SK-N-SH (cell line): ENCODE measurements at regions not wholly inside any gene's neighbourhood (a gene's known extent, or its start where the extent isn't known, plus 50 kb on each side); places are given as distances from the start of the nearest gene placed in this dataset.

Experiments used
- CTCF ChIA-PET: fragments of 300-600, 350-600 bp; formaldehyde crosslinking; extraction: SDS; loops from one replicate; lab custom pipeline; 2021; lab: Yijun Ruan, JAX
- POLR2A ChIA-PET: fragments of 350-600 bp; sonication (Branson Sonifier 250); formaldehyde crosslinking; extraction: SDS; loops from one replicate; lab custom pipeline; 2020; ENCODE audit warnings: antibody characterized with exemption, inconsistent platforms; lab: Yijun Ruan, JAX
- DNase-seq: peaks from one replicate; pipeline ENCODE4 v3.0.0; 2012
- H2AFZ ChIP-seq: fragments of 200-600 bp; sonication (generic); 2 replicates; pipeline ENCODE4 v1.8.1; 2016; ENCODE audit warnings: antibody characterized with exemption, mild to moderate bottlenecking, low read depth
- H3F3A ChIP-seq: fragments of 200-600 bp; sonication (generic); replicated peaks from 2 replicates; pipeline ENCODE3; 2016; ENCODE audit warnings: antibody characterized with exemption, mild to moderate bottlenecking; ENCODE audit not compliant: insufficient read depth
- H3K27ac ChIP-seq, 2 experiments: fragments of 200-500 bp in 1 of 2; fragments of 200-600 bp in 1 of 2; sonication (Bioruptor generic) in 1 of 2; sonication (generic), shearing (Covaris generic) in 1 of 2; 2 replicates each; pipeline versions ENCODE4 v1.5.1 to v1.6.1; 2014 to 2016; ENCODE audit warnings: low read depth in 2 of 2, inconsistent platforms in 1 of 2, low read length in 1 of 2, mild to moderate bottlenecking in 1 of 2, mixed read lengths in 1 of 2
- H3K27me3 ChIP-seq: fragments of 200-600 bp; sonication (generic), shearing (Covaris generic); 2 replicates; pipeline ENCODE4 v1.6.1; 2016; ENCODE audit warnings: mixed run types; ENCODE audit not compliant: insufficient read depth
- H3K36me3 ChIP-seq, 2 experiments: fragments of 200-500 bp in 1 of 2; fragments of 200-600 bp in 1 of 2; sonication (Bioruptor generic) in 1 of 2; sonication (generic) in 1 of 2; replicated peaks in 1 of 2; 2 replicates each; pipeline versions ENCODE3 to v1.5.1; 2014 to 2016; ENCODE audit warnings: low read length in 1 of 2, mild to moderate bottlenecking in 1 of 2; ENCODE audit not compliant: insufficient read depth in 2 of 2, control insufficient read depth in 1 of 2
- H3K4me1 ChIP-seq, 2 experiments: fragments of 200-500 bp in 1 of 2; fragments of 200-600 bp in 1 of 2; sonication (Bioruptor generic) in 1 of 2; sonication (generic), shearing (Covaris generic) in 1 of 2; 2 replicates each; pipeline versions ENCODE4 v1.5.1 to v1.6.1; 2014 to 2016; ENCODE audit warnings: low read depth in 1 of 2, low read length in 1 of 2, mixed run types in 1 of 2; ENCODE audit not compliant: insufficient read depth in 2 of 2, control insufficient read depth in 1 of 2
- H3K4me2 ChIP-seq: fragments of 200-600 bp; sonication (generic), shearing (Covaris generic); 2 replicates; pipeline ENCODE4 v1.6.1; 2017; ENCODE audit warnings: mixed run types
- H3K4me3 ChIP-seq, 2 experiments: fragments of 200-500 bp in 1 of 2; fragments of 200-600 bp in 1 of 2; sonication (Bioruptor generic) in 1 of 2; sonication (generic), shearing (Covaris generic) in 1 of 2; 2 replicates each; pipeline versions ENCODE4 v1.5.1 to v1.8.1; 2014 to 2016; ENCODE audit warnings: low read depth in 2 of 2, inconsistent platforms in 1 of 2, low read length in 1 of 2, mild to moderate bottlenecking in 1 of 2, mixed read lengths in 1 of 2, moderate library complexity in 1 of 2
- H3K79me2 ChIP-seq: fragments of 200-600 bp; sonication (generic); 2 replicates; pipeline ENCODE4 v1.8.1; 2017; ENCODE audit warnings: mild to moderate bottlenecking; ENCODE audit not compliant: insufficient read depth
- H3K9ac ChIP-seq: fragments of 200-600 bp; sonication (generic); 2 replicates; pipeline ENCODE4 v1.6.1; 2017; ENCODE audit warnings: mixed run types
- H3K9me2 ChIP-seq: fragments of 200-600 bp; sonication (generic); 2 replicates; pipeline ENCODE4 v1.6.1; 2017; ENCODE audit warnings: mixed run types
- H3K9me3 ChIP-seq: fragments of 200-600 bp; sonication (generic); 2 replicates; pipeline ENCODE4 v1.6.1; 2017; ENCODE audit warnings: mixed run types, mild to moderate bottlenecking, moderate library complexity
- H4K20me1 ChIP-seq: fragments of 200-600 bp; sonication (generic); 2 replicates; pipeline ENCODE4 v1.6.1; 2017; ENCODE audit warnings: mild to moderate bottlenecking, mixed run types; ENCODE audit not compliant: insufficient read depth
- ELF1 ChIP-seq: IDR thresholded peaks from 2 replicates; pipeline ENCODE4 v1.4.0; 2012
- EP300 ChIP-seq, 2 experiments: IDR thresholded peaks; 2 replicates each; pipeline versions ENCODE4 v1.4.0 to v1.6.1; 2012; ENCODE audit warnings: borderline replicate concordance in 1 of 2, low read depth in 1 of 2, low read length in 1 of 2
- EZH2phosphoT487 ChIP-seq: fragments of 200-600 bp; sonication (generic); IDR thresholded peaks from 2 replicates; pipeline ENCODE4 v1.6.1; 2017; ENCODE audit warnings: low read depth, mixed run types, mild to moderate bottlenecking, antibody characterized with exemption, moderate library complexity, borderline replicate concordance
- FOXJ3 ChIP-seq: sonication (generic); formaldehyde crosslinking; IDR thresholded peaks from 2 replicates; pipeline ENCODE4 v1.5.1; 2020; ENCODE audit warnings: mild to moderate bottlenecking, missing genetic modification reagents
- GABPA ChIP-seq: IDR thresholded peaks from 2 replicates; pipeline ENCODE4 v1.4.0; 2012; ENCODE audit warnings: low read depth, mild to moderate bottlenecking
- GATA2 ChIP-seq: sonication (generic); formaldehyde crosslinking; IDR thresholded peaks from 2 replicates; pipeline ENCODE4 v1.5.0; 2020; ENCODE audit warnings: mild to moderate bottlenecking, missing genetic modification reagents
- PBX3 ChIP-seq: IDR thresholded peaks from 2 replicates; pipeline ENCODE4; 2012
- RAD21 ChIP-seq: IDR thresholded peaks from 2 replicates; pipeline ENCODE4 v1.6.1; 2012; ENCODE audit warnings: mild to moderate bottlenecking, low read length
- RXRA ChIP-seq: IDR thresholded peaks from 2 replicates; pipeline ENCODE4 v1.4.0; 2012; ENCODE audit warnings: low read depth, mild to moderate bottlenecking, borderline replicate concordance
- SMC3 ChIP-seq: IDR thresholded peaks from 2 replicates; pipeline ENCODE4 v1.6.1; 2012; ENCODE audit warnings: low read depth, low read length, improper control_type of control experiment
- TCF12 ChIP-seq: IDR thresholded peaks from 2 replicates; pipeline ENCODE4 v1.4.0; 2012
- TEAD4 ChIP-seq: IDR thresholded peaks from 2 replicates; pipeline ENCODE4 v1.4.0; 2012; ENCODE audit warnings: mild to moderate bottlenecking, borderline replicate concordance; ENCODE audit not compliant: insufficient read depth
- USF2 ChIP-seq: fragments of 150-350 bp; IDR thresholded peaks from 2 replicates; pipeline ENCODE4 v1.6.1; 2017; ENCODE audit warnings: antibody characterized with exemption, low read length, low read depth, borderline replicate concordance
- YY1 ChIP-seq: IDR thresholded peaks from 2 replicates; pipeline ENCODE4 v1.4.0; 2012; ENCODE audit warnings: low read depth, mild to moderate bottlenecking
- whole genome bisulfite sequencing: methylation state at CpG from one replicate; pipeline ENCODE4 v1.1.6; 2017; ENCODE audit warnings: low lambda C conversion rate; 5-methylcytosine and 5-hydroxymethylcytosine counted together
- TF ChIP-seq, protein P1 (sequence below): fragments of 200-600 bp; sonication (generic); IDR thresholded peaks from 2 replicates; pipeline ENCODE4 v1.6.1; 2017; ENCODE audit warnings: antibody characterized with exemption, mild to moderate bottlenecking, moderate library complexity

DNA sequence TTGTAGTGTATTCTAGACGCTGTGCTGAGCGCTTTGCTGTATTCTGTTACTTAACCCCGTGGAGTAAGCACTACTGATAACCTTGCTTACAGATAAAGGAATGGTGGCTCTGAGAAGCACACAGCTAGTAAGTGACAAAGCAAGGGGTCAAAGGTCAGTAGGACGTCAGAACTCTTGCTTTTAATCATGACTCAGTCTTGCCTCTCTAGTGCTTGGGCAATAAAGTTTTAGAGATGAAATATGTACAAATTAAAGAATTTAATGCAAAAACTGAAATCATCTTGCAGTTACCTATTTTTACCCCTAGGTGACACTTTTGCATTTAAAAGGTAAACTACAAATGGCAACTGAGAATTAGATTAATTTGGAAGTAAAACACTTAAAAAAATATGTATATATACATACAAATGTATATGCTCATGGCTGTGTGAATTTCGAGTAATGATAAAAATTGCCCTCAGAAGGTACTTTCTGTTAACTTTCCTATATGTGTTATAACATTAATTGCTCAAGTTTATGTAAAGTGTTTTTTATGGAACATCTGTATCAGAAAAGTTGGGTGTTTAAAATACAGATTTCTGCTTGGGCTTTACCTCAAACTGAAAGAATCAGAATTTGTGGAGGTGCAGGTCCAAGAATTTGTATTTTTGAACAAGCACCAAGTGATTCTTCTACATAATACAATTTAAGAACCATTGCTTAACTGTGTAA is 175.1 kb upstream of the DAB2 start:
- no peak overlapping the region for H3K9ac ChIP-seq
- no peaks in the 10 kb centered on the region for H3K36me3 ChIP-seq
- no peak overlapping the region for H3K4me3 ChIP-seq
- H2AFZ ChIP-seq: no peak overlapping the region
- H3F3A ChIP-seq: no peaks in the 10 kb centered on the region
- ChIA-PET CTCF (interaction anchor here (0.9 to 1.2 kb wide), 3 partner anchors 11 to 69 kb away, joined by 3 to 4 read pairs (median 4); no protein-coding TSS in a partner anchor), POLR2A (no interaction called here)
- H3K27ac ChIP-seq: no peak overlapping the region
- no peaks in the 10 kb centered on the region for H3K79me2 ChIP-seq
- no peaks in the 10 kb centered on the region for H3K9me3 ChIP-seq
- DNase-seq: no peak
- H3K4me2 ChIP-seq: no peak overlapping the region
- no peaks in the 10 kb centered on the region for H3K4me1 ChIP-seq
- no peaks in the 10 kb centered on the region for H4K20me1 ChIP-seq
- peaks cover 5% of the 10 kb centered on the region for H3K27me3 ChIP-seq
- 4% methylated on average over 5 of the region's 5 CpGs for WGBS
- no peaks in the 10 kb centered on the region for H3K9me2 ChIP-seq
- TF ChIP-seq RAD21 (peak; percentile 40), EP300 (IDR thresholded peaks at IDR 0.05; ENCODE audit: borderline replicate concordance in 1 of 2, low read depth in 1 of 2, low read length in 1 of 2) (no peak)
- TF ChIP-seq, protein P1, sequence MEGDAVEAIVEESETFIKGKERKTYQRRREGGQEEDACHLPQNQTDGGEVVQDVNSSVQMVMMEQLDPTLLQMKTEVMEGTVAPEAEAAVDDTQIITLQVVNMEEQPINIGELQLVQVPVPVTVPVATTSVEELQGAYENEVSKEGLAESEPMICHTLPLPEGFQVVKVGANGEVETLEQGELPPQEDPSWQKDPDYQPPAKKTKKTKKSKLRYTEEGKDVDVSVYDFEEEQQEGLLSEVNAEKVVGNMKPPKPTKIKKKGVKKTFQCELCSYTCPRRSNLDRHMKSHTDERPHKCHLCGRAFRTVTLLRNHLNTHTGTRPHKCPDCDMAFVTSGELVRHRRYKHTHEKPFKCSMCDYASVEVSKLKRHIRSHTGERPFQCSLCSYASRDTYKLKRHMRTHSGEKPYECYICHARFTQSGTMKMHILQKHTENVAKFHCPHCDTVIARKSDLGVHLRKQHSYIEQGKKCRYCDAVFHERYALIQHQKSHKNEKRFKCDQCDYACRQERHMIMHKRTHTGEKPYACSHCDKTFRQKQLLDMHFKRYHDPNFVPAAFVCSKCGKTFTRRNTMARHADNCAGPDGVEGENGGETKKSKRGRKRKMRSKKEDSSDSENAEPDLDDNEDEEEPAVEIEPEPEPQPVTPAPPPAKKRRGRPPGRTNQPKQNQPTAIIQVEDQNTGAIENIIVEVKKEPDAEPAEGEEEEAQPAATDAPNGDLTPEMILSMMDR: peak; percentile 68

DNA sequence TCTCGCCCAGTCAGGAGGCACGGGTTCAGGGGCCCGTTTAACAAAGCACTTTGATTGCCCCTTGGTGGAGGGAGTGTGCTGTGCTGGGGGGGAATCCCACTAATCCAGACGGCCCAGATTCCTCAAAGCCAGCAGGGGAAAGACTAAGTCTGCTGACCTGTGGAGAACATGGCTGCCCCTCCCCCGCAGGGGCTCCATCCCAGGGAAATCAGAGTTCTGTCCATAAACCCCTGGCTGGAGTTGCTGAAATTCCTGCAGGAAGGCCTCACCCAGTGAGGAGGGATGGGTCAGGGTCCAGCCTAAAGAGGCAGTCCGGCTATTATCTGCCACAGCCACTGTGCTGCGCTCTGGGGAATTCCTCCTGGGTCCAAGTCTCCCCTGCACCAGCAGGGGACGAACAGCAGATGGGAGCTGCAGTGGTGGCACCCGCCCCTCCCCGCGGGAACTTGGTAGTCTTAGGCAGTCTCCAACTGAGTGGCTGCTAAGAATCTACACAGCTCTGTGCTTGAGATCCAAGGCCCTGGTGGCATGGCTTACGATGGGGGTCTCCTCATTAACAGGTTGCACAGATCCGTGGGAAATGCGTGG is 174.0 kb upstream of the DAB2 start:
- H3K79me2 ChIP-seq: no peaks in the 10 kb centered on the region
- TF ChIP-seq ELF1 (no peak), GABPA (no peak), GATA2 (CRISPR knock-in tag) (no peak), PBX3 (no peak), FOXJ3 (CRISPR knock-in tag) (no peak), USF2 (no peak), EZH2phosphoT487 (no peak), TEAD4 (no peak), YY1 (no peak), TCF12 (no peak), SMC3 (no peak), RXRA (no peak)
- H3K9ac ChIP-seq: no peak overlapping the region
- H3K4me2 ChIP-seq: no peak overlapping the region
- no peaks in the 10 kb centered on the region for H3K9me2 ChIP-seq
- CTCF ChIA-PET: interaction anchor here (0.9 to 1.2 kb wide), 3 partner anchors 9 to 70 kb away, joined by 3 to 4 read pairs (median 4); no protein-coding TSS in a partner anchor
- POLR2A ChIA-PET: no interaction called here
- H3K27me3 ChIP-seq: peaks cover 5% of the 10 kb centered on the region
- DNase-seq: no peak
- H3K36me3 ChIP-seq: no peaks in the 10 kb centered on the region
- H3K4me1 ChIP-seq: no peaks in the 10 kb centered on the region
- H2AFZ ChIP-seq: no peak overlapping the region
- 12% methylated on average over 8 of the region's 14 CpGs for WGBS
- no peaks in the 10 kb centered on the region for H3F3A ChIP-seq
- H4K20me1 ChIP-seq: no peaks in the 10 kb centered on the region
- no peak overlapping the region for H3K4me3 ChIP-seq
- H3K9me3 ChIP-seq: no peaks in the 10 kb centered on the region
- H3K27ac ChIP-seq: no peak overlapping the region
